Right lobe of liver (tissue), 4 donors: ENCODE measurements at regions not wholly inside any gene's neighbourhood (a gene's known extent, or its start where the extent isn't known, plus 50 kb on each side); places are given as distances from the start of the nearest gene placed in this dataset.

Source experiments
- CTCF ChIP-seq, 4 donors: fragments of 200-600 bp in 3 of 4; fragments of 450-650 bp in 1 of 4; IDR thresholded peaks; one replicate each; pipeline versions ENCODE4 v1.5.1 to v1.8.0; 2016 to 2022; ENCODE audit warnings: antibody characterized with exemption in 4 of 4, mild to moderate bottlenecking in 2 of 4
- POLR2A ChIP-seq: fragments of 450-650 bp; IDR thresholded peaks from one replicate; pipeline ENCODE4 v1.6.1; 2017; ENCODE audit warnings: antibody characterized with exemption, mild to moderate bottlenecking
- donor health status: DM: no; HTN: no; CAD: no.
- donor health status: DM: no; HTN: no; CAD: no.
- donor health status: DM: no; HTN: yes; CAD: no.

DNA sequence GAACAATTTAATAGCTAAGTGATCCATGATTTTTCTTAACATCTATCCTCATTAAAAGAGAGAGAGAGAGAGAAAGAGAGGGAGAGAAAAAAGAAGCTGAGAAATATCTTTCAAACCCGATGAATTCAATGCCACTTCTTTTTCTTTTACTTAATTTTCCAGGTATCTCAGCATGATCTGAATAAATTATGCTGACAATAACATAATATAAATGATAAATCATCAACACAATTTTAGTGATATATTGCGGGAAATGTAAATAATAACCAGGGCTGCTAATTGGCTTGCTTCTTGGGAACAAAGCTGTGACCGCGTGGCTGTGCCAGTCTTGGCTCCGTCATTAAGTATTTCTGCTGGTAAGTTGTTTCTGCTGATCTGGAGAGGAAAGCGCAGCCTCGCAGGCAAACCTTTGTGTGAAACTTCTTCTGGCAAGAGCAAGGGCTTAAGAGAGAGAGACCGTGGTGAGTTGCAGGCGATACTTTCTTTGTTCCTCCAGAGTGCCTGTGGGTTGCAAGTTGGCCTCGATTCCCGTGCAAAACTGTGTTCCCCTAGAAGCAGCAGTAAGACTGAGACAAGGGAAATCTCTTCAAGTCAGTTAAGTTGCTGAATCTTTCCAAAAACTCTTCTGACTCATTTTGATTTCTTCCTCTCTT is 489.1 kb upstream of the TSHZ3 start:
- TF ChIP-seq CTCF (IDR thresholded peaks at IDR 0.05), result no peak
- no peak for TF ChIP-seq POLR2A
